SK-N-MC (cell line): ENCODE measurements at regions not wholly inside any gene's neighbourhood (a gene's known extent, or its start where the extent isn't known, plus 50 kb on each side); places are given as distances from the start of the nearest gene placed in this dataset.

Source experiments
- EZH2 ChIP-seq: fragments of 200-600 bp; sonication (generic); IDR thresholded peaks from one replicate; pipeline ENCODE4 v1.6.1; 2017; ENCODE audit warnings: antibody characterized with exemption
- FOXP2 ChIP-seq: optimal IDR thresholded peaks from 2 replicates; pipeline ENCODE3; 2011; ENCODE audit warnings: mild to moderate bottlenecking, moderate library complexity; ENCODE audit not compliant: insufficient read depth; ENCODE audit errors: extremely low read length, control extremely low read depth
- POLR2AphosphoS5 ChIP-seq: IDR thresholded peaks from 2 replicates; pipeline ENCODE4 v1.6.1; 2012; ENCODE audit warnings: mild to moderate bottlenecking, low read depth, low read length, borderline replicate concordance

DNA sequence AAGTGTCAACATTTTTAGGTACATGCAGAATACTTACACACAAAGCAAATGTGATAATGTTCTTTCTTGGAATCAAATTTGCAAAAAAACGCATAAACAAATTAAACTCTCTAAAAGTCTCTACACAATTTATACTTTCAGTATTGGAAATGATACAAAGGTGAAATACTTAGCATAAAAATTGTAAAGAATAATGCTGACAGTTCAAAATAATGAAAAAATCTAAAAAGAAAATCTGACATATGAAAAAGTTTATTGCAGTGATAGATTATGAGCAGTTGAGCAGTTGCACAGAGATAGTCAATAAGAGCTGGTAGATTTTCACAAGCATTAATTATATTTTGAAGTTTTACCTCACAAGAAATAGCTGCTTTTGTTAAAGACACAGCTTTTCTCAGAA is 1176.4 kb upstream of the EYS start:
- no peak for TF ChIP-seq EZH2
- TF ChIP-seq POLR2AphosphoS5, result no peak
- no peak for TF ChIP-seq FOXP2
